ENCODE measurements at regions not wholly inside any gene's neighbourhood (a gene's known extent, or its start where the extent isn't known, plus 50 kb on each side); places are given as distances from the start of the nearest gene placed in this dataset.

DNA sequence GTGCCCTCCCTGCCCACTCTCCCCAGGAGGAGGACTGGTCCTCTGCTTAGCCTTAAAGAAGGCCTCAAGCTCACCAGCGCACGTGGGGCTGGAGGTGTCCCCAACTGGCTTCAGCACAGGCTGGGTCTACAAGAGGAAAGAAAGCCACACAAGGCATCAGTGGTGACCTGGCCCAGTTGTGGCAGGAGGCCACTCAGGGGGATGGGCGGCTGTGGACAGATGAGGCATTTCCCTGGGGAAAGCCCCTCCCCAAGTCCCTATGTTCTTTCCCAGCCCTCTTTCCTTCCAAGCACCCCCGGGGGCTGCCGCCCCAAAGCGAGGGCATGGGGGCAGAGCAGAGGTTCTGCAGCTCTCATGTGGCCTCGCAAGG is 155.2 kb upstream of the TLE3 start:
- no peak for TF ChIP-seq CEBPB (IDR thresholded peaks at IDR 0.05; ENCODE audit: low read depth)
- TF ChIP-seq, protein P1, sequence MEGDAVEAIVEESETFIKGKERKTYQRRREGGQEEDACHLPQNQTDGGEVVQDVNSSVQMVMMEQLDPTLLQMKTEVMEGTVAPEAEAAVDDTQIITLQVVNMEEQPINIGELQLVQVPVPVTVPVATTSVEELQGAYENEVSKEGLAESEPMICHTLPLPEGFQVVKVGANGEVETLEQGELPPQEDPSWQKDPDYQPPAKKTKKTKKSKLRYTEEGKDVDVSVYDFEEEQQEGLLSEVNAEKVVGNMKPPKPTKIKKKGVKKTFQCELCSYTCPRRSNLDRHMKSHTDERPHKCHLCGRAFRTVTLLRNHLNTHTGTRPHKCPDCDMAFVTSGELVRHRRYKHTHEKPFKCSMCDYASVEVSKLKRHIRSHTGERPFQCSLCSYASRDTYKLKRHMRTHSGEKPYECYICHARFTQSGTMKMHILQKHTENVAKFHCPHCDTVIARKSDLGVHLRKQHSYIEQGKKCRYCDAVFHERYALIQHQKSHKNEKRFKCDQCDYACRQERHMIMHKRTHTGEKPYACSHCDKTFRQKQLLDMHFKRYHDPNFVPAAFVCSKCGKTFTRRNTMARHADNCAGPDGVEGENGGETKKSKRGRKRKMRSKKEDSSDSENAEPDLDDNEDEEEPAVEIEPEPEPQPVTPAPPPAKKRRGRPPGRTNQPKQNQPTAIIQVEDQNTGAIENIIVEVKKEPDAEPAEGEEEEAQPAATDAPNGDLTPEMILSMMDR (IDR thresholded peaks at IDR 0.05 in 2 of 3, conservative IDR thresholded peaks at IDR 0.05 in 1 of 3; ENCODE audit: borderline replicate concordance in 1 of 3, insufficient read depth in 1 of 3, low read depth in 2 of 3, low read length in 2 of 3), result no peak
